ENCODE measurements at regions not wholly inside any gene's neighbourhood (a gene's known extent, or its start where the extent isn't known, plus 50 kb on each side); places are given as distances from the start of the nearest gene placed in this dataset.

DNA sequence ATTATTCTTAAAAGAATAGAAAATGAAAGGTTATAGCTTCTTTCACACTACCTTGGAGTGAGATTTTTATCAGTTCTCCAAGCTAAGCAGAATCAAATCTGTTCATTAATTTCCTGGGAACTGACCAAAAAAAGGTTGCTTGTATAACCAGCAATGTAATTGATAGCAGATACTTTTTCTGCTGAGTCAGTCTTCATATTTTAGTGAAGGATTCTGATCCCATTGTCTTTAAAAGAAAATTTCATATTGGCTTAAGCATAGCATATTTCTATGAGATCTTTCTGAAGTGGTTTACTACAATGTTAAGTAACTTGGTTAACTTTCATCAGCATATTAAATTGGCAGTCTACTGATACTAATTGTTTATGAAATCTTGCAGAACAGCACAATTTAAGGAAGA is 338.0 kb downstream of the TMX3 start:
- intact Hi-C loops (cut with micrococcal nuclease) = no loop called here

DNA sequence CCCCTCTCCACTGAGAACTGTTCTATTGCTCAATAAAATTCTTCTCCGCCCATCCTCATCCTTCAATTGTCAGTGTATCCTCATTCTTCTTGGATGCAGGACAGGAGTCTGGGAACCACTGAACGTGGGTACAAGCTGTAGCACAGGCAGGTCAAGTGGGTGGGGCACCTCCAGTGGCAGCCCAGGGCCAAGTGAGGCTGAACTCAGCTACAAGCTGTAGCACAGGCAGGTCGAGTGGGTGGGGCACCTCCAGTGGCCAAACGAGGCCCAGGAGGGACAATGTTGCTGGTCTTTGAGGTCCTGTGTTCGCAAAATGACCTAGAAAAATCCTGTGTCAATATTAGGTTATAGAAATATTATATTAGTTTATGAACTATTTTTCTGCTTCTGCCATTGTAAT is 352.0 kb downstream of the TMX3 start:
- intact Hi-C loops (cut with micrococcal nuclease) = no loop called here

DNA sequence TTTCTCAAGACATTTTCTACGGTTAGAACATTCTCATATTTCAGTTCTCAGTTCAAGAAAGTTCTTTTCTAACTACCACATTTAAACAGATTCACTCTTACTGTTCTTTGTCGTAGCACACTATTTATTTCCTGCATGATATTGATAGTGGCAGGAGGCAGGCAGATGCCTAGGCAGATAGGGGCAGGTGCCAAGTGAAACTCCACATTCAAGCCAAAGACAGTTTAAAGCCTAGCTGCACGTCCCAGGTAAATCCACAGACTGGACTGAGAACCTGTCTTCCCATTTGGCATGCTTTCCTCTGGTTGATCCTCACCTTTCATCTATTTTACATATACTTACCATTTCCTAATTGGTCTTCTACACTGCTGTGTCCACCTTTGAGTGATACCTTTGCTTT is 359.3 kb downstream of the TMX3 start:
- intact Hi-C loops (cut with micrococcal nuclease) = no loop called here

DNA sequence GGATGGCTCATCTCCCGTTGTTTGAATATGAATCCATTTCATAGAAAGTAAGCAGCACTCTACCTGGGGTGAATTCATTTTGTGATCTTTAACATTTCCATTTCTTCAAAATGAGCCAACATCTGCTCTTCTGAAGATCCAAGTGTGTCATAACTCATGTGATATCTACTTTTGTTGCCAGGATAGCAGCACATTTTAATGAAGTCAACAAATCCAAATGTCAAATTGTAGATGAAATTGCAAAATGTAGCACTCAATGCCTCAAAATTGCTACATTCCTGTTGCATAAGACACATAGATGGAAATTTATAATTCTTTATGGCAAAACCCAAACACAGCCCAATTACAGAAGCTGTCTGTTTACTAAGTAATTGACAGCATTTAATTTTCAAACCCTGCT is 360.7 kb downstream of the TMX3 start:
- intact Hi-C loops (cut with micrococcal nuclease) = no loop called here

DNA sequence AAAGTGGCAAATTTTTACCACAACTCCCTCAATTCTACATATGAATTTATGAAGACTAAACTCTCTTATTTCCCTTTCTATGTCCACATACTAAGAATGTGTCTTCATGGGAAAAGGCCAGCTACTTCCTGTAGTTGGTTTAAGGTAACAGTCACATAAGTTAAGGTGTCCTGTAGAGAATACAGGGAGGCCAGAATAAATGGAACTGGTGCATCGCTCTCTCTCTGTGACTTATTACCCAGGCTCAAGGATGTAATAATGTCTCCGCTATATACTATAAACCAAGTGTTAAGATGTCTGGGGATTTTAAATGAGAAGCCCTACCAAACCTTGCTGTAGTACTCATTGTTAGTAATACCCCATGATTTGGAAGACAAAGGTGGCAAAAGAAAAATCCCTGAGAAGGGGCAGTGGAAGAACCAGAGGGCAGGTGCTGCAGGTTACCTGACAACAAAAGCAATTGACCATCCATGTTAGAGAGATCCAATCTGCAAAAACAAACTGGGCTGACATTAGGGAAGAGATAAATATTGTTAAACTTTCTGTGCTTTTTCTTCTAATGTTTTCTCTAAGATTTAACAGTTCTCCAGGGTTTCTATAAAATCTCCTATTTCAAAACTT is 372.8 kb downstream of the TMX3 start:
- intact Hi-C loops (cut with micrococcal nuclease) = no loop called here

DNA sequence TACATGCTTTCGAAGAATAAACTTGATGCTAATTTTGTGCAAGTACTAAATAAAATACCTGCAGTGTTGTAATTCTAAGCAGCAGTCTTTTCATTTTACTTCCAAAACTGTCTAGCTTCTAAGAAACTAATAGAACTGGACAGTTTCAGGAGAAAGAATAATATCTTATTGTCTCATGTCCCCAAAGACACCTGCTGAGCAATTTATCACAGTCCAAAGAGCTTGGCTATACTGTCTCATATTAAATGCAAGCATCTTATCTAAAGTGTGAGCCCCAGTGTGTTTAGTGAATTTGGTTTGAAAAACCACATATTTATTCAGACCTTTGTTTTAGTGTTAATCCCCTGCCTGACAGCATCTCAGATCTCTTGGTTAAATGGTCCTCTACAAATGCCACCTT is 374.3 kb downstream of the TMX3 start:
- intact Hi-C loops (cut with micrococcal nuclease) = no loop called here

DNA sequence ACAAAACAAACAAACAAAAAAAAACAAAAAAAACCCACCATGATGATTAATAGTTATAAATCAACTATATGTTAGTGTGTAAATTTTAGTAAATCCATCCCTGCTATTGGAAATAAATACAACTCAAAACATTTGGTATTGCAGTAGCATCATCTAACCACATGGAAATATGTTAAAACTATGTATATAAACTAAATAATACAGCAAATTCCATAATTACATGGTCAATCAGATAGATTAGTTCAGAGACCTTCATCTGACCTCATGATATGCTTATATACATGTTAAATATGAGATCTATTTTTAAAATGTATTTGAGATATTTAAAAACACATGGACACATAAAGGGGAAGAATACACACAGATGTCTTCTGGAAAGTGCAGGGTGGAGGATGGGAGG is 384.2 kb downstream of the TMX3 start:
- intact Hi-C loops (cut with micrococcal nuclease) = no loop called here

DNA sequence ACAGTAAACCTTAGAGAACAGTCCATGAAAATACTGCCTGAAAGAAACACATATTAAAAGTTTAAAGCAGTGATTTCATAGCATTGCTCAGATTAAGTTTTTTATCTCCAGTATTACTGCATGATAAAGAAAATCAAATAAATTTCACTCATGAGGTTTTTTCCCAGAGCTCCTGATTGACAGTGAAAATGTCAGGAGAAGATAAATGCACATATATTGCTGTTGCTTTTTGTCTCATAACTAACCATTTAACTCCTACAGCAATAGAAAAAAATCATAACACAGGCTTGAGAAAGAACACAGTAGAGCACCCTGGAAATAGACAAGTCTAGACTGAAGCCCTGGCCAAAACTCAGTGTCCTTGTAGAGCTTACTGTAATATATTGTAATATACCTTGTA is 391.0 kb downstream of the TMX3 start:
- intact Hi-C loops (cut with micrococcal nuclease) = no loop called here

DNA sequence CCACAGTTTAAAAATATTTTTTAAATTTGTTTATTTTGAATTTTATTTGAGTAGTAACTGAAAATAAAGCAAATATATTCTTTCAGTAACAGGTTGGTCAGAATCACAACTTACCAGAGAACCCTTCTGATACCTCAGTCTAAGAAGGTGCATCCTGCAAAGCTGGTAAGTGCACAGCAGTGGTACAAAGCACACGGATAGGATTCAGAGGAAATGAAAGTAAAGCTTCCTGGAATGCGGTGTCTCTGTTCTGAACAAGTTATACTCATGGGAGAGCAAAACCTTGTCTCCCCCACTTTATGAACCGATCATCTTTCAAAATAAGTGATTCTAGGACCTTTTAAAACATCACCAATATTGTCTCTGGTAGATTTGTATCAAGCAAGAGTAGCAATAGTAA is 398.3 kb downstream of the TMX3 start:
- intact Hi-C loops (cut with micrococcal nuclease) = no loop called here

DNA sequence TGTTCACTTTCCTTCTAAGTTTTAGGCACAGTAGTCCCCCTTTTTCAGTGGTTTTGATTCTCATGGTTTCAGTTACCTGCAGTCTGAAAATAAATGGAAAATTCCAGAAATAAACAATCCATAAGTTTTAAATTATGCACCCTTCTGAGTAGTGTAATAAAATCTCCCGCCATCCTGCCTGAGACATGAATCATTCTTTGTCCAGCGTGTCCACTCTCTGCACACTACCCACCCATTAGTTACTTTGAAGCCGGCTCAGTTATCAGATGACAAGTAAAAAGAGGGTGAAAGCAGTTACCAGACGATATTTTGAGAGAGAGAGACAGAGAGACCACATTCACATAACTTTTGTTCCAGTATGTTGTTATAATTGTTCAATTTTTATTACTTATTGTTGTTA is 400.5 kb downstream of the TMX3 start:
- intact Hi-C loops (cut with micrococcal nuclease) = no loop called here

DNA sequence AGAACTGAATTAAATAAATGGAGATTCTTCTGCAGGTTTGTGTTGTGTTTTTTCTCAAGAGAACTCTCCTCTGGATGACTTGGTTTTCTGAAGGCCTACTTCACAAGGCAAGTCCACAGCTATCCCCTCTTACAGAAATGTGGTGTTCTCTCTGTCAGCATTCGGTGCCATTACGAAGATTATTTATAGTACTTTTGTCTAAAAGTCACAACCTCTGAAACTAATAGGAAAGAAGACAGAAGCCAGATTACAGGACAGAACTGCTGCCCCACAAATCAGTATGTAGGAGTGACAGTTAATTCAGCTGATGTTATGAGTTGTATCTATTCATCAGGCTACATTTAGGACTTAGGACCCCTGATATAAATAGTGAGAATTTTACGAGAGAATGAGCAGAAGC is 413.5 kb downstream of the TMX3 start:
- intact Hi-C loops (cut with micrococcal nuclease) = no loop called here

DNA sequence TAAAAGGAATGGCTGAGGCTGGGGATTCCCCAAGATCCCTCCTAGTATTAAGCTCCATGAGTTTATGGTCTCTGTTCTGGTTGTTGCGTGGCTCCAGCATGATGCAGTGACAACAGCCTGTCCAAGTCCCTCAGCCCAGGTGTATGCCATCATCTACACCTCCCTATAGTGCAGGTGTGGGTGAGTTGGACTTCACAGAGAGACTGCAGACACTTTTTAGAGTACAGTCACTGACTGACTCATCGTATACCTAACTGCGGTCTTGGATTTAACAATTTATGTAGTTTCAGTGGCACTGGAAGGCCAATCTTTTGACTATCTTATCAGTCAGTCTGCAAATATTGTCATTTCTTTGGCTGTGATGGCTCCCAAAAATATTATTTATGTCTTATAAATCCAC is 415.0 kb downstream of the TMX3 start:
- intact Hi-C loops (cut with micrococcal nuclease) = no loop called here

DNA sequence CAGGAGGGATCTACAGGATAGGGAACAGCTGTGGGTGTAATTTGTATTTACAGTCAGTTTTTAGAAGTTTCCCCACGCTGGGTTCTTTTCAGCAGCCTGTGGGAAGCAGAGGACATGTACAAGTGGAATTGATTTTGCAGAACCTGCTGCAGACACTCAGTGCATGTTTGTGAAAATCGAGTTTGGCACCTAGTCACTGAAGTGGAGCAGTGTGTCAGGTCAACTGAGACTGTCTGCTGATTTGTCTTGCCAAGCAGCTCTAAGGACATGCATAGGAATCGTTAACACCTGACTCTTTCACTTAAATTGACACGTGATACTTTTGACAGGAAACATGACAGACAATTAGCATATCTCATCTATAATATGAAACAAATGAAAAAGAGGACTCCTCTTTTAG is 416.6 kb downstream of the TMX3 start:
- intact Hi-C loops (cut with micrococcal nuclease) = no loop called here

DNA sequence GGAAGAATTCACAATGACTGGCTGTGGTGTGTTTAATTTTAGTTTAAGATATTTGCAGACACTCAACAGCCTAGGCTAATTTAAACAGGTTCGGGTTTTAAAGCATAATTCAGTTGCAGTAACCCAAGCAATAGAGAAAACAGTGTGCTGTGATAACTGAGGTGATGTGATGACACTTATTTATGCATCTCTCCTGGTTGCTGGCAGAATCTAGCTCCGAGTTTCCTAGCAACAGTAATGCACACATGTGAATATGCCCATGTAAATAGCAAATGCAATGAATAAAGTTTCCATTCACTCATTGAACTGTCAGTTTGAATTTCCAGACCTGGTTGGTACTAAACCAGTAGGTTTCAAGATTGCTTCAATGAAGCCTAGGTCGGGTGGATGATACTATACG is 426.5 kb downstream of the TMX3 start:
- intact Hi-C loops (cut with micrococcal nuclease) = no loop called here

DNA sequence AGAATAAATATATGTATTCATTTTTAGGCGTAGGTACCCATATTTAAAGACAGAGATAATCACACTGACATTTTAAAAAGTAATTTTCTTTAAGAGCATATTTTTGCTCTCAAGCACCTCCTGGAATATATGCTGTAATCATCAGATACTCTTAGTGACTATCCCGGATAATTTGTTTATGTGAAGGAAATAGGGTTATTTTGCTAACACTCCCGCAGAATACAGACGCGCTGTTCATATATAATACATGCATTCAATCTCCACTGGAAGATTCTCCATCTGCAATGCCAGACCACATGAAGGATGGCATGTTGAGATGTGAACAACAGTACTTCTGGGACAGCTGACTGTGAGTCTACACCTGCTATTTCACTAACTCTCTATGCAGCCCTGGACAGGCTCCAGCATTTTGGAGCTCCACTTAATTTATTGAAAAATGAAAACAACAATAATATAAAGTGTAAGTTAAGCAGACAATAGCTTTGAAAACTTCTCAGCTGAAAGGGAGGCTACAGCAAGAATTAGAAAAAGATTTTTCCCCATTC is 430.6 kb downstream of the TMX3 start:
- intact Hi-C loops (cut with micrococcal nuclease) = no loop called here

DNA sequence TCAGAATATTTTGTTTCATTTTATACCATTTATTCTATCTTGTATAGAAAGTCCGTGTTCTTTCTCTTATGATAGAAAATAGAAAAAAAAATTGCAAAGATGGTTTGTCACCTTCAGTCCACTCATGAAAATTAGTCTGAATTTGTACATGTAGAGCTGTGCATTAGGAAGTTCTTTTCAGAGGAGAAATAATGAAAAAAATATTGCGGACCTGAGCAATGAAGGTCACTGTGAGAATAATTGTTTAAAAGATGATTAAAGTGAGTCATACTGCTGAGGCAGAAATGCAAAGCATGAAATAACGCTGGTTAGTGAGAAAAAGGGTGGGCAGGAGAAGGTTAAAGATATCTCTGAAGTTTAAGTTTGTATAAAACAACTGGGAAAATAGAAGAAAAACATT is 431.1 kb downstream of the TMX3 start:
- intact Hi-C loops (cut with micrococcal nuclease) = no loop called here

DNA sequence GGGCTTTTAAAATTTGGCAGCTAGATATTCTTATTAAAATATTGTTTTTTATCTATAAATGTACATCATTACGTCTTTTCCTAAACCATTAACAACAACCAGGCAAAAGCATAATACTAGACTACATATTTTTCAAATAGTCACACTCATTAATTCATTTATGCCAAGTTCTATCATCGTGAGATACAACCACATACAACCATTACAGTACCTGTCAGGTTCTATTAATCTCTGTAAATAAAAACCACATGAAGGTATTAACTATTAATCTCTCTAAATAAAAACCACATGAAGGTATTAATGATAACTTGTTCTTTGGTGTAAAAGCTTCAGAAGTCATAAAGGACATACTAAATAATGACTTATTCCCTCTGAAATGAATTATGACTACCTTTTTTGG is 432.7 kb downstream of the TMX3 start:
- intact Hi-C loops (cut with micrococcal nuclease) = no loop called here

DNA sequence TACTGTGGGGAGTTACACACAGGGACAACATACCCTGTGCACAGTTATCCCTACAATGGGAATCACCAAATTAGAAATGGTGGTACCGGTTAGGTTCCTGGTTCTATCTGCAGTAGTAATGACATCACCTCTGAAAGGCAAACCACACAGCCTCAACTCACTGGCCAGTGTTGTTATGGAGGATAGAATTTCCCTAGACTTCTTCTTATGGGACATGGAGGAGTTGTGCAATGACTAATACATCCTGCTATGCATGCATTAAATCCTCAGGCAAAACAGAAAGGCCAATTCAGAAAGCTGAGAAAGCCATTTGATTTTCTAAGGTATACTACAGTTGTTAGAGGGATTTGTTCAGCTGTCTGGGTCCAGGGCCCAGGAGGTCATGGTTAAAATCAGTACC is 439.3 kb downstream of the TMX3 start:
- intact Hi-C loops (cut with micrococcal nuclease) = no loop called here

DNA sequence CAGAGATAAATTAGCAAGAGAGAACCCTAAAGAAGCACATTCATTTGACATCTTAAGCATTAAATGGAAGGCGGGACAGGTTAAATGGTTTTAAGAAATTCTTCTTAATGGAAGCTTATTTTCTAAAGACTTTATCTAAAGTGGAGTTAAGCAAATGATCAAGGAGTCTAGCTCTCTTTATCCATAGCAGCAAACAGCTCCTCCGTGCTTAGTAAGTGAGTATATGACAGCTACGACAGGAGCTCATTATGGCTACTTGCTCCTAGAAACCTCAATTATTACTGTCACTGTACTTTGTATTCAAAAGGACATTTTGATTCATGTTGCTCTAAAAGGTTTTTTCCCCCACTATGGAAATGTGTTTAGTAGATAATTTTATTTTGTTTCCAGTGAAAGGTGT is 444.9 kb downstream of the TMX3 start:
- intact Hi-C loops (cut with micrococcal nuclease) = no loop called here

DNA sequence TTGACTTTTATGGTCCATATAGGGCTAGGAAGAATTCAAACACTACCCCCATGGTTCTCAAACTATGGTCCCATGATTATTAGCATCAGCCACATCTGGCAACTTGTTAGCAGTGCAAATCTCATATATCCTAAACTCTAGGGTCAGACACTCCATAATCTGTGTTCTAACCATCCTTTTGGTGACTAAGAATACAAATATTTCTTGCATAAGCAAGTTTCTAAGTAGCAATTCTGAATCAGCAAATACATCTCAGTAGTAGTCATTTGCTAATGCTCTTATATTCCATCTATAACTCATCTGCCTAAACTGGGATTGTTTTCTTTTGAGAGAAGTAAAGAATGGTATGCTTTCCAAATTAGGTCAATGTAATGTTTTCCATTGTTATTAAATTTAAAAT is 447.3 kb downstream of the TMX3 start:
- intact Hi-C loops (cut with micrococcal nuclease) = no loop called here

DNA sequence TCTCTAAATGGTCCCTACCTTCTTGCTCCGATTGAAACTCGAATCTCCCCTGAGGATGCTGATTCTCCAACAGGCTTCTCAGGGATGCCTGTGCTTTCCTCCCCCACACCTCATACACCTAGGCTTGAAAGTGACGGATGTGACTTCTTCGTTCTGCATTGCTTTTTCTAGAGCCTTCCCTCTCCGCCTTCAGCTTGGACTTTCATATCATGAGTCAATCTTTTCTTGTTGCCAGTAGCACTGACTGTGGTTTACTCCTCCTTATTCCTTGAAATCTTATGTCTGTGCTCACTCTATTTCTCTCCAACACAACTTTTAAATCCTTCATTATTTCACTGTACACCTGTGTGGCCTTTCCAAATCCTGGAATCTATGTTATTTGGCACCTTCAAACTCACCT is 451.4 kb downstream of the TMX3 start:
- intact Hi-C loops (cut with micrococcal nuclease) = no loop called here

DNA sequence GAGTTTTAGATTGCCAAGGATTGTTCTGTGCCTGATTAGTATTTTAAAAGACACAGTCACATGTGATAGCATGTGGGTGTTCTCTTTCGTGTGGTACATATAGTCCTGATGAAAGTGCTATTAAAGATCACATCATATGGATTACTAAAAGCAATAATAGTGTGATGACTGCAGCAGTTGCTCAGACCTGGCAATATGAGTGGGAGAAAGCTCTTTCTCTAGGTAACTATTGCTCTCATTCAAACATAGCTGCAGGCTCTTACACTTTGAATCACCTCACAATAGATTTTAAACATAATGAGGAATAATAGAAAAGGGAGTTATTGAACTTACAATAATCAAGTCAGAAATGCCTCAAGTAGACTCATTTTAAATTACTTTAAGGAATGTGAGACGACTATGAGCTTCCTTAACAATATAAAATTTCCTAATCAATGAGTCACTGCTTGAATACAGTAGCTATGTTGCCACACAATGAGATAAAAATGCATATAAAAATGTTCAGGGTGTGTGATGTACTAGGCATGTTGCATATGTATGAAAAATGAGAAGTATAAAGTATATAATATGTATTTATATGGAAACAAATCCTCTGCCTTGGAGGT is 452.1 kb downstream of the TMX3 start:
- intact Hi-C loops (cut with micrococcal nuclease) = no loop called here

DNA sequence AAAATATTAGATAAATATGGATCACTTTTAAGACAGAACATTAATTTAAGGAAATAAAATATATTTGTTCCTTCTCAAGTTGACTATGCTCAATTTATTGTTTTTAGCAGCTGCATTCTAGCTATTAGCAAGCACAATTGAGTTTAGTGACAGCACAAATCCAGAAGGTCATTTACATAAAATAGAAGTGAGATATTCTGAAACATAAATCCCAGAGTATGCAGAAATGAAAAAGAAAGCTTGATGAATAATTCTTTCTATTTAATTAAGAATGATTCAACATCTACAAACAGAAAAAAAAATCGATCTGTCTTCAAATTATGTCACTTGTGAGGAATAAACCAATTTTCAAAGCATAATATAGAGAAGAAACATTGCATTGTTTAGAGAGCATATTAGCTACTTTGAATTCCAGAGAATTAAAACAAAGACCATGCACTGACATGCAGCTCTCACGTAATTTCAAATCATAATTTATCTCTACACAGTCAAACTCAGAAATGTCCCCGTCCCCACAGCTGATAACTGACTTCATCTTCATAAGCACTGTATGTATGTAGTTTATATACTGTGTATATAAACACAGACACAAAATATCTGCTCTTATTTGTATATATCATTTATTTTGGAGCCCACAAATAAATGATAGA is 458.4 kb downstream of the TMX3 start:
- intact Hi-C loops (cut with micrococcal nuclease) = no loop called here

Data from T-helper 1 cell treated with Interleukin-12 subunit alpha and Interleukin-12 subunit beta and Interleukin-4 antibody, amounts not matched to agents 30 ng/mL and 1 ng/mL, for 36 hours (primary cell).